ENCODE measurements at regions not wholly inside any gene's neighbourhood (a gene's known extent, or its start where the extent isn't known, plus 50 kb on each side); places are given as distances from the start of the nearest gene placed in this dataset.
A peak's percentile ranks its signal among the peaks of the same experiment; 100 is the strongest.

GRCh38 chr6:26204332-26205160, 117.3 kb downstream of the HFE start:
- CTCF ChIA-PET, result interaction anchor here (0.6 to 2.9 kb wide), 3 partner anchors 12 to 934 kb away, joined by 3 to 10 read pairs (median 3); a partner anchor contains a TSS
- TF ChIP-seq ZBTB33 (IDR thresholded peaks at IDR 0.05; ENCODE audit: borderline replicate concordance, low read depth) (peak; percentile 96), CHD2 (IDR thresholded peaks at IDR 0.05; ENCODE audit: low read length, partially characterized antibody) (peak; percentile 98), ELF1 (IDR thresholded peaks at IDR 0.05) (peak; percentile 45), FOXM1 (IDR thresholded peaks at IDR 0.05; ENCODE audit: low read depth) (0 out of 2 replicates have a peak, but pooled peaks have one; percentile 59), POLR2AphosphoS5 (IDR thresholded peaks at IDR 0.05; ENCODE audit: low read depth, low read length) (peak; percentile 100), RAD21 (IDR thresholded peaks at IDR 0.05; ENCODE audit: low read length) (no peak), TCF12 (IDR thresholded peaks at IDR 0.05) (peak; percentile 70), TEAD4 (IDR thresholded peaks at IDR 0.05; ENCODE audit: borderline replicate concordance, insufficient read depth) (0 out of 2 replicates have a peak, but pooled peaks have one; percentile 19), GATA2 (CRISPR knock-in tag; IDR thresholded peaks at IDR 0.05) (peak; percentile 44; the same call in 1 of the 2 replicates), EZH2phosphoT487 (IDR thresholded peaks at IDR 0.05; ENCODE audit: borderline replicate concordance, low read depth) (no peak), RXRA (IDR thresholded peaks at IDR 0.05; ENCODE audit: borderline replicate concordance, low read depth) (peak; percentile 79; the same call in 1 of the 2 replicates), FOXJ3 (CRISPR knock-in tag; IDR thresholded peaks at IDR 0.05) (no peak), YY1 (IDR thresholded peaks at IDR 0.05; ENCODE audit: low read depth) (no peak), TAF1 (IDR thresholded peaks at IDR 0.05; ENCODE audit: borderline replicate concordance, low read depth, low read length) (peak; percentile 99), NRF1 (IDR thresholded peaks at IDR 0.05; ENCODE audit: low read depth, low read length) (no peak), NFIC (IDR thresholded peaks at IDR 0.05; ENCODE audit: borderline replicate concordance) (peak; percentile 55), MAX (IDR thresholded peaks at IDR 0.05; ENCODE audit: low read depth) (peak; percentile 78), SMC3 (IDR thresholded peaks at IDR 0.05; ENCODE audit: low read depth, low read length) (no peak), MXI1 (IDR thresholded peaks at IDR 0.05; ENCODE audit: low read depth, low read length) (peak; percentile 65)
- TF ChIP-seq, protein P1, sequence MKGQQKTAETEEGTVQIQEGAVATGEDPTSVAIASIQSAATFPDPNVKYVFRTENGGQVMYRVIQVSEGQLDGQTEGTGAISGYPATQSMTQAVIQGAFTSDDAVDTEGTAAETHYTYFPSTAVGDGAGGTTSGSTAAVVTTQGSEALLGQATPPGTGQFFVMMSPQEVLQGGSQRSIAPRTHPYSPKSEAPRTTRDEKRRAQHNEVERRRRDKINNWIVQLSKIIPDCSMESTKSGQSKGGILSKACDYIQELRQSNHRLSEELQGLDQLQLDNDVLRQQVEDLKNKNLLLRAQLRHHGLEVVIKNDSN (IDR thresholded peaks at IDR 0.05; ENCODE audit: borderline replicate concordance, low read depth), result no peak
- TF ChIP-seq, protein P2, sequence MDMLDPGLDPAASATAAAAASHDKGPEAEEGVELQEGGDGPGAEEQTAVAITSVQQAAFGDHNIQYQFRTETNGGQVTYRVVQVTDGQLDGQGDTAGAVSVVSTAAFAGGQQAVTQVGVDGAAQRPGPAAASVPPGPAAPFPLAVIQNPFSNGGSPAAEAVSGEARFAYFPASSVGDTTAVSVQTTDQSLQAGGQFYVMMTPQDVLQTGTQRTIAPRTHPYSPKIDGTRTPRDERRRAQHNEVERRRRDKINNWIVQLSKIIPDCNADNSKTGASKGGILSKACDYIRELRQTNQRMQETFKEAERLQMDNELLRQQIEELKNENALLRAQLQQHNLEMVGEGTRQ (IDR thresholded peaks at IDR 0.05; ENCODE audit: borderline replicate concordance, low read depth, low read length), result no peak
- TF ChIP-seq, protein P3, sequence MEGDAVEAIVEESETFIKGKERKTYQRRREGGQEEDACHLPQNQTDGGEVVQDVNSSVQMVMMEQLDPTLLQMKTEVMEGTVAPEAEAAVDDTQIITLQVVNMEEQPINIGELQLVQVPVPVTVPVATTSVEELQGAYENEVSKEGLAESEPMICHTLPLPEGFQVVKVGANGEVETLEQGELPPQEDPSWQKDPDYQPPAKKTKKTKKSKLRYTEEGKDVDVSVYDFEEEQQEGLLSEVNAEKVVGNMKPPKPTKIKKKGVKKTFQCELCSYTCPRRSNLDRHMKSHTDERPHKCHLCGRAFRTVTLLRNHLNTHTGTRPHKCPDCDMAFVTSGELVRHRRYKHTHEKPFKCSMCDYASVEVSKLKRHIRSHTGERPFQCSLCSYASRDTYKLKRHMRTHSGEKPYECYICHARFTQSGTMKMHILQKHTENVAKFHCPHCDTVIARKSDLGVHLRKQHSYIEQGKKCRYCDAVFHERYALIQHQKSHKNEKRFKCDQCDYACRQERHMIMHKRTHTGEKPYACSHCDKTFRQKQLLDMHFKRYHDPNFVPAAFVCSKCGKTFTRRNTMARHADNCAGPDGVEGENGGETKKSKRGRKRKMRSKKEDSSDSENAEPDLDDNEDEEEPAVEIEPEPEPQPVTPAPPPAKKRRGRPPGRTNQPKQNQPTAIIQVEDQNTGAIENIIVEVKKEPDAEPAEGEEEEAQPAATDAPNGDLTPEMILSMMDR (IDR thresholded peaks at IDR 0.05), result peak; percentile 49
- TF ChIP-seq, protein P4, sequence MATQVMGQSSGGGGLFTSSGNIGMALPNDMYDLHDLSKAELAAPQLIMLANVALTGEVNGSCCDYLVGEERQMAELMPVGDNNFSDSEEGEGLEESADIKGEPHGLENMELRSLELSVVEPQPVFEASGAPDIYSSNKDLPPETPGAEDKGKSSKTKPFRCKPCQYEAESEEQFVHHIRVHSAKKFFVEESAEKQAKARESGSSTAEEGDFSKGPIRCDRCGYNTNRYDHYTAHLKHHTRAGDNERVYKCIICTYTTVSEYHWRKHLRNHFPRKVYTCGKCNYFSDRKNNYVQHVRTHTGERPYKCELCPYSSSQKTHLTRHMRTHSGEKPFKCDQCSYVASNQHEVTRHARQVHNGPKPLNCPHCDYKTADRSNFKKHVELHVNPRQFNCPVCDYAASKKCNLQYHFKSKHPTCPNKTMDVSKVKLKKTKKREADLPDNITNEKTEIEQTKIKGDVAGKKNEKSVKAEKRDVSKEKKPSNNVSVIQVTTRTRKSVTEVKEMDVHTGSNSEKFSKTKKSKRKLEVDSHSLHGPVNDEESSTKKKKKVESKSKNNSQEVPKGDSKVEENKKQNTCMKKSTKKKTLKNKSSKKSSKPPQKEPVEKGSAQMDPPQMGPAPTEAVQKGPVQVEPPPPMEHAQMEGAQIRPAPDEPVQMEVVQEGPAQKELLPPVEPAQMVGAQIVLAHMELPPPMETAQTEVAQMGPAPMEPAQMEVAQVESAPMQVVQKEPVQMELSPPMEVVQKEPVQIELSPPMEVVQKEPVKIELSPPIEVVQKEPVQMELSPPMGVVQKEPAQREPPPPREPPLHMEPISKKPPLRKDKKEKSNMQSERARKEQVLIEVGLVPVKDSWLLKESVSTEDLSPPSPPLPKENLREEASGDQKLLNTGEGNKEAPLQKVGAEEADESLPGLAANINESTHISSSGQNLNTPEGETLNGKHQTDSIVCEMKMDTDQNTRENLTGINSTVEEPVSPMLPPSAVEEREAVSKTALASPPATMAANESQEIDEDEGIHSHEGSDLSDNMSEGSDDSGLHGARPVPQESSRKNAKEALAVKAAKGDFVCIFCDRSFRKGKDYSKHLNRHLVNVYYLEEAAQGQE (IDR thresholded peaks at IDR 0.05; ENCODE audit: low read depth, low read length), result peak; percentile 86

More at GRCh38 chr6:26204332-26205160, 117.3 kb downstream of the HFE start:
- Histone ChIP-seq H3K27ac (ENCODE audit: low read depth in 2 of 2, low read length in 1 of 2) (peak overlapping the region; percentile 97 to 99), H3F3A (replicated peaks; ENCODE audit: insufficient read depth) (peaks cover 38% of the 10 kb centered on the region), H3K36me3 (replicated peaks in 1 of 2; ENCODE audit: control insufficient read depth in 1 of 2, insufficient read depth in 2 of 2, low read length in 1 of 2) (no peaks in the 10 kb centered on the region), H3K9ac (peak overlapping the region; percentile 94), H4K20me1 (ENCODE audit: insufficient read depth) (no peaks in the 10 kb centered on the region), H3K4me2 (peak overlapping the region; percentile 78), H3K27me3 (ENCODE audit: insufficient read depth) (no peaks in the 10 kb centered on the region), H2AFZ (ENCODE audit: low read depth) (peak overlapping the region; percentile 67), H3K9me2 (no peaks in the 10 kb centered on the region), H3K4me1 (ENCODE audit: control insufficient read depth in 1 of 2, insufficient read depth in 2 of 2, low read depth in 1 of 2, low read length in 1 of 2) (peaks cover 4 to 13% of the 10 kb centered on the region in 2 experiments; a peak in 3 of 4 replicates), H3K79me2 (ENCODE audit: insufficient read depth) (no peaks in the 10 kb centered on the region), H3K4me3 (ENCODE audit: low read depth in 2 of 2, low read length in 1 of 2) (peak overlapping the region; percentile 69 to 95), H3K9me3 (no peaks in the 10 kb centered on the region)
- POLR2A ChIA-PET, result interaction anchor here (0.8 to 6.3 kb wide), 24 partner anchors 9 to 172 kb away, joined by 3 to 211 read pairs (median 6); a partner anchor contains a TSS
- peak; percentile 83 for DNase-seq
- WGBS (ENCODE audit: low lambda C conversion rate), result 1% methylated on average over 51 of the region's 53 CpGs

Measured in SK-N-SH (cell line).